Left ventricle myocardium inferior (tissue), 1 donor: ENCODE measurements at regions not wholly inside any gene's neighbourhood (a gene's known extent, or its start where the extent isn't known, plus 50 kb on each side); places are given as distances from the start of the nearest gene placed in this dataset.
"Not testable (repeated sequence)": the region's sequence is repeated elsewhere in the genome, so short reads cannot be mapped to it uniquely, and the experiment has no call there.

Source experiments
- DNase-seq: peaks from one replicate; pipeline ENCODE4 v3.0.0-alpha.2; 2020
- H3K27ac ChIP-seq: fragments of 200-600 bp; replicated peaks from 2 replicates; pipeline ENCODE4 v1.8.0; 2021
- H3K27me3 ChIP-seq: fragments of 200-600 bp; 2 replicates; pipeline ENCODE4 v1.8.0; 2021; ENCODE audit warnings: low read depth
- H3K36me3 ChIP-seq: fragments of 200-600 bp; 2 replicates; pipeline ENCODE4 v1.8.0; 2021
- H3K4me1 ChIP-seq: fragments of 200-600 bp; 2 replicates; pipeline ENCODE4 v1.8.0; 2021
- H3K4me3 ChIP-seq: fragments of 200-600 bp; 2 replicates; pipeline ENCODE4 v1.8.0; 2021; ENCODE audit warnings: mild to moderate bottlenecking, moderate library complexity
- H3K9me3 ChIP-seq: fragments of 200-600 bp; replicated peaks from 2 replicates; pipeline ENCODE4 v1.8.0; 2021
- intact Hi-C: fragments of 100-400 bp; cut with micrococcal nuclease; formaldehyde crosslinking; loops from one replicate; pipeline ENCODE4 v1.11.0; 2022
- TF ChIP-seq, protein P1 (sequence below): fragments of 200-600 bp; IDR thresholded peaks from 2 replicates; pipeline ENCODE4 v1.8.0; 2021; ENCODE audit warnings: antibody characterized with exemption, mild to moderate bottlenecking, borderline replicate concordance
- donor health status: DM: no; HTN: yes; CAD: no; lungs with severe emphysema.

DNA sequence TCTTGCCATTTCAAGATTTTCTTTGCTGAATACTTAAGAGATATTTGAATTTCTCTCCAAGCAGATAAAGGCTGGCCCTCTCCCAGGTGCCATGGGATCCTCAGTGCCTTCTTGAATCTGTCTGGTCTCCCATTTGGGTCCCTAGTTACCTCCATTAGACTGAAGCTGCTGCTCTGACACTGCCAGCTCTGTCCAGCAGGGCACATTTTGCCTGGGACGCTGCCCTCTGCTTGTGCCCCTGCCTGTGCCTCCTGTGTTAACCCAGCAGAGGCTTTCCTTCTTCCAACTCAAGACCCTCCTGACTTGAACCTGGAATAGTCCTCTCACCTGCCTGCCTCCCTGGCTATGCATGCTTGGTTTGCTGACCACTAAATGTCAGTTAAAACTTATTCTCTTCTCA, 406.3 kb downstream of the BUD13 start:
- Histone ChIP-seq H3K36me3 (no peaks in the 10 kb centered on the region), H3K27me3 (peaks cover 78% of the 10 kb centered on the region), H3K27ac (no peak overlapping the region), H3K4me3 (no peak overlapping the region), H3K4me1 (no peaks in the 10 kb centered on the region), H3K9me3 (no peaks in the 10 kb centered on the region)
- DNase-seq, result no peak
- intact Hi-C loops, result no loop called here
- TF ChIP-seq, protein P1, sequence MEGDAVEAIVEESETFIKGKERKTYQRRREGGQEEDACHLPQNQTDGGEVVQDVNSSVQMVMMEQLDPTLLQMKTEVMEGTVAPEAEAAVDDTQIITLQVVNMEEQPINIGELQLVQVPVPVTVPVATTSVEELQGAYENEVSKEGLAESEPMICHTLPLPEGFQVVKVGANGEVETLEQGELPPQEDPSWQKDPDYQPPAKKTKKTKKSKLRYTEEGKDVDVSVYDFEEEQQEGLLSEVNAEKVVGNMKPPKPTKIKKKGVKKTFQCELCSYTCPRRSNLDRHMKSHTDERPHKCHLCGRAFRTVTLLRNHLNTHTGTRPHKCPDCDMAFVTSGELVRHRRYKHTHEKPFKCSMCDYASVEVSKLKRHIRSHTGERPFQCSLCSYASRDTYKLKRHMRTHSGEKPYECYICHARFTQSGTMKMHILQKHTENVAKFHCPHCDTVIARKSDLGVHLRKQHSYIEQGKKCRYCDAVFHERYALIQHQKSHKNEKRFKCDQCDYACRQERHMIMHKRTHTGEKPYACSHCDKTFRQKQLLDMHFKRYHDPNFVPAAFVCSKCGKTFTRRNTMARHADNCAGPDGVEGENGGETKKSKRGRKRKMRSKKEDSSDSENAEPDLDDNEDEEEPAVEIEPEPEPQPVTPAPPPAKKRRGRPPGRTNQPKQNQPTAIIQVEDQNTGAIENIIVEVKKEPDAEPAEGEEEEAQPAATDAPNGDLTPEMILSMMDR, result no peak

DNA sequence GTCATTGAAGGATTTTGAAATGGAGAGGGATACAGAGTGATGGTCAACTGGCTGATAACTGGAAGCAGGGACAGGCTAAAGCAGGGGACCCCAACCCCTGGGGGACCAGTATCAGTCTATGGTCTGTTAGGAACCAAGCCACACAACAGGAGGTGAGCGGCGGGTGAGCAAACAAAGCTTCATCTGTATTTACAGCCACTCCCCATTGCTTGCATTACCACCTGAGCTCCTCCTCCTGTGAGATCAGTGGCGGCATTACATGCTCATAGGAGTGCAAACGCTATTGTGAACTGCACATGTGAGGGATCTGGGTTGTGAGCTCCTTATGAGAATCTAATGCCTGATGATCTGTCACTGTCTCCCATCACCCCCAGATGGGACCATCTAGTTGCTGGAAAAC, 407.9 kb downstream of the BUD13 start:
- H3K4me1 ChIP-seq, intact Hi-C loops, DNase-seq: not testable (repeated sequence)

DNA sequence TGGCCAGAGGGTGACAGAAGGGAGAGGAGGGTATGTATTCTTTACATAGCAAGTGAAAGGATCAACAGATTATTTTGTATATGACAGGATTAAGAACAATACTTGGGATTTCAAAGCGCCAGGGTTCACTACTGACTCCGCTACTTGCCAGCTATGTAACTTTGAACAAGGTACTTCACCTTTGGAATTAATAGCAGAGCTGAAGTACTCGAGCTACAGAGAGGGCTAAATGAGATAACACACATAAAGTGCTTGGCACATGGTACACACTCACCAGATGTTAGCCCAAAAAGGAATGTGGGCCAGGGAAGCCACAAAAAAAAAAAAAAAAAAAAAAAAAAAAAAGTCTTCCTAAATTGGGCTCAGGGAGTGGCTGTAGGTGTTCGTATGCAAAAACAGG, 408.4 kb downstream of the BUD13 start:
- intact Hi-C loops, result no loop called here

More for the DNA sequence above, 407.9 kb downstream of the BUD13 start:
- H3K27ac ChIP-seq, H3K36me3 ChIP-seq, H3K4me3 ChIP-seq, H3K9me3 ChIP-seq: not testable (repeated sequence)
- peaks cover 82% of the 10 kb centered on the region for H3K27me3 ChIP-seq

DNA sequence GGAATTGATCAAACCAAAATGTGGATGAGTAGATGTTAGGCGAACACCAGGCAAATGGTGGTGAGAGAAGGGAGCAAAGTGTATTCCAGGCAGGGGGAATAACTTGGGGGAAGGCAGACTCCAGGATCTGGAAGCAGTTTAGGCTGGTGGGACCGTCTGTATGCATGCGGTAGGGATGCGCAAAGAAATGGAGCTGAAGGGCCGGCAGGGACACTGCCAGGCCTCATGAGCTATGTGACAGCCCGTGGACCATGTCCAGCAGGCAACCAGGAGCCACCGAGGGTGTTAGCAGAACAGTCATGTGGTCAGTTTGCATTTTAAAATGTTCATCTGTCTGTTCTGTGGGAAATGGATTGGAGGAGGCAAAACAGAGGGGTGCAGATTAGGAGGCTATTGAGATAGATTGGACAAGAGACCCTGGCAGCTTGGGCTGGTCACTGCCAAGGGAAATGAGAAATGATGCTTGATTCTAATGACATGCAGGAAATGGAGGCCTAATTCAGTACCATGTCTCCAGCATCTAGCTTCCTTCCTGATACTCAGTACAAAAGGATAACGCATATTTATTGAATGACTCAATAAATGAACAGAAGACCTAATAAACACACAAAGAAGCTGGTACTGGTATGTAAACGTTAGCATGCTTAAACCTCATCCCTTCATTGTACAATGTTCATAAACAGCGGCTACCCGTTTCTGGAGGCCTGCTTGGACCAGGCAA, 412.4 kb downstream of the BUD13 start:
- H3K27me3 ChIP-seq, result peaks cover 92% of the 10 kb centered on the region
- TF ChIP-seq, protein P1, result no peak

More for the DNA sequence above, 408.4 kb downstream of the BUD13 start:
- H3K36me3 ChIP-seq, result no peaks in the 10 kb centered on the region
- TF ChIP-seq, protein P1, result no peak
- H3K9me3 ChIP-seq, result no peaks in the 10 kb centered on the region
- no peaks in the 10 kb centered on the region for H3K4me1 ChIP-seq
- no peak overlapping the region for H3K4me3 ChIP-seq
- no peak for DNase-seq
- H3K27me3 ChIP-seq, result peaks cover 82% of the 10 kb centered on the region
- no peak overlapping the region for H3K27ac ChIP-seq

DNA sequence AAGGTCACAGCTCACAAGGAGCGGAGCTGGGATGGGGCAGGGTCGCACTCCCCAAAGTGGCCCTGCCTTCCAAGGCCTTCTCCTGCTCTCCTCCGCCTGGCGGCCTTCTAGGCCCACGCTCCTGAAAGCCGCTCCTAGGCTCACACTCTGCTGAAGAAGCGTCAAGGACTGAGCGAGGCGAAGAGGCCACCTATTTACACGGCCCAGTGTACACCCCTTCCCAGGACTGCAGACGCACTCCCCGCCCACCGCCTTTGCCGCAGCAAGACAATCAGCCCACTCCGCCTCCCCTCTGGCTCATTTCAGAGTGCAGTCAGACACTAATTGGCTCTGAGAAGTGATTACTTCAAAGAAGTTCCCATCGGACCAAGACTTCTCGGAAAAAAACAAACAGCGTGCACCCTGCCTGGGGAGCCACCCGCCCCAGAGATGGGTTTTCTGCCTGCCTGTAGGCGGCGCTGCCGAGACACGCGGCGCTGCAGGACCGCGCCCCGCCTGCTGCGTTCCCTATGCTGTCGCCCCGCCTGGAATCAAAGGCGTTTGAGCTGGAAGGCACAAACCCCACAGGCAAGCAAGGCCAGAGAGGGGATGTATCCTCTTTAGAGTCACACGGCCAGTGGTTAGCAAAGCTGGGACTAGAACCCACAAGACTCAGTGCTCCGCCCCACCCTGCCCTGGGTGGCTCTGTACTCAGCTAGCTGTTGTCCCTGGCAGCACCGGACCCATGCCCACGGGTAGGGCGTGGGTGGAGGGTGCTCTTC, 414.8 kb downstream of the BUD13 start:
- TF ChIP-seq, protein P1, result peak; percentile 40
- intact Hi-C loops, result no loop called here
- no peaks in the 10 kb centered on the region for H3K9me3 ChIP-seq
- no peaks in the 10 kb centered on the region for H3K36me3 ChIP-seq
- H3K4me3 ChIP-seq, result no peak overlapping the region
- peaks cover 77% of the 10 kb centered on the region for H3K27me3 ChIP-seq
- H3K4me1 ChIP-seq, result no peaks in the 10 kb centered on the region
- H3K27ac ChIP-seq, result no peak overlapping the region
- DNase-seq, result no peak

More for the DNA sequence above, 412.4 kb downstream of the BUD13 start:
- Histone ChIP-seq H3K4me1 (no peaks in the 10 kb centered on the region), H3K9me3 (no peaks in the 10 kb centered on the region), H3K36me3 (no peaks in the 10 kb centered on the region), H3K27ac (no peak overlapping the region), H3K4me3 (no peak overlapping the region)
- intact Hi-C loops, result no loop called here
- DNase-seq, result no peak

DNA sequence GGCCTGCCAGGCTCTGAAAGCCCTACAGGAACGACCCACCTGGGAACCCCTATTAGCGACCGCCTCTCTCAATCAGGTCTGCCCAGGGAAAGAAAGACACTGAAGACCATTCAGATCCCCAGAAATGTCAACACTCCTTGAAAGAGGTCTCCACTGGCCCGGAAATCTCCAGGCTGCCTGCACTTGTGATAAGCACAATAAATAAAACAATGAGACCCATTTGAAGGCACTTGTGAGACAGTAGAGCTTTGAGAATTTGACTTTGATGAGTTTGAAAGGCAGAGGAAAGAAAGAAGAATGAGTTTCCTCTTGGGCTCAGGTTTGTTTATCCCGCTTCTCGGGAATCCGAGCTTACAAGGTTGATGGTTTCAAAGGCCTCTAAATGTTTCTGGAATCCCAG, 416.3 kb downstream of the BUD13 start:
- Histone ChIP-seq H3K27me3 (peaks cover 65% of the 10 kb centered on the region), H3K27ac (no peak overlapping the region), H3K4me1 (no peaks in the 10 kb centered on the region), H3K36me3 (no peaks in the 10 kb centered on the region), H3K9me3 (no peaks in the 10 kb centered on the region), H3K4me3 (no peak overlapping the region)
- DNase-seq, result no peak
- intact Hi-C loops, result no loop called here
- TF ChIP-seq, protein P1, result no peak
